Loucy (cell line): ENCODE measurements at regions not wholly inside any gene's neighbourhood (a gene's known extent, or its start where the extent isn't known, plus 50 kb on each side); places are given as distances from the start of the nearest gene placed in this dataset.

Source experiments
- H2AFZ ChIP-seq: fragments of 200-600 bp; sonication (generic); 2 replicates; pipeline ENCODE4 v1.6.0; 2016; ENCODE audit warnings: antibody characterized with exemption, mild to moderate bottlenecking, low read length, moderate library complexity
- H3F3A ChIP-seq: fragments of 200-600 bp; 2 replicates; pipeline ENCODE4 v1.6.0; 2016; ENCODE audit warnings: antibody characterized with exemption, low read depth, mild to moderate bottlenecking
- H3K27me3 ChIP-seq: fragments of 200-600 bp; sonication (generic); 2 replicates; pipeline ENCODE4 v1.6.1; 2014; ENCODE audit warnings: low read length, mild to moderate bottlenecking; ENCODE audit not compliant: insufficient read depth, poor library complexity, severe bottlenecking
- H3K36me3 ChIP-seq: fragments of 200-600 bp; sonication (generic); 2 replicates; pipeline ENCODE4 v1.6.1; 2016; ENCODE audit warnings: low read length; ENCODE audit not compliant: insufficient read depth
- H3K4me1 ChIP-seq: fragments of 200-600 bp; sonication (generic); 2 replicates; pipeline ENCODE4 v1.5.1; 2014; ENCODE audit warnings: low read length, mild to moderate bottlenecking; ENCODE audit not compliant: insufficient read depth, poor library complexity, severe bottlenecking
- H3K4me2 ChIP-seq: fragments of 200-600 bp; sonication (generic); 2 replicates; pipeline ENCODE4 v1.6.0; 2014; ENCODE audit warnings: antibody characterized with exemption, low read length, low read depth, mild to moderate bottlenecking; ENCODE audit not compliant: poor library complexity, severe bottlenecking
- H3K4me3 ChIP-seq: fragments of 200-600 bp; sonication (generic); 2 replicates; pipeline ENCODE4 v1.5.1; 2014; ENCODE audit warnings: low read length, mild to moderate bottlenecking, mixed read lengths; ENCODE audit not compliant: poor library complexity, severe bottlenecking
- H3K79me2 ChIP-seq: fragments of 200-600 bp; sonication (generic); 2 replicates; pipeline ENCODE4 v1.6.1; 2014; ENCODE audit warnings: low read length; ENCODE audit not compliant: insufficient read depth
- H3K9ac ChIP-seq: fragments of 200-600 bp; sonication (generic); 2 replicates; pipeline ENCODE4 v1.6.0; 2014; ENCODE audit warnings: mild to moderate bottlenecking, low read depth, low read length, moderate library complexity; ENCODE audit not compliant: poor library complexity, severe bottlenecking
- H3K9me2 ChIP-seq: fragments of 200-600 bp; sonication (generic); replicated peaks from 2 replicates; pipeline ENCODE4 v1.6.1; 2016; ENCODE audit warnings: low read depth, low read length, mixed read lengths
- H3K9me3 ChIP-seq: fragments of 200-600 bp; sonication (generic); 2 replicates; pipeline ENCODE4 v1.6.1; 2014; ENCODE audit warnings: mild to moderate bottlenecking, antibody characterized with exemption, low read length, low read depth; ENCODE audit not compliant: insufficient read depth
- H4K20me1 ChIP-seq: fragments of 200-600 bp; sonication (generic); 2 replicates; pipeline ENCODE4 v1.6.0; 2014; ENCODE audit warnings: antibody characterized with exemption, low read length, mild to moderate bottlenecking; ENCODE audit not compliant: insufficient read depth, poor library complexity, severe bottlenecking
- EZH2phosphoT487 ChIP-seq: fragments of 200-600 bp; IDR thresholded peaks from 2 replicates; pipeline ENCODE4 v1.6.1; 2018; ENCODE audit warnings: antibody characterized with exemption, mild to moderate bottlenecking, moderate library complexity, borderline replicate concordance
- TF ChIP-seq, protein P1 (sequence below): fragments of 200-600 bp; sonication (generic); conservative IDR thresholded peaks from 2 replicates; pipeline ENCODE4 v1.5.1; 2014; ENCODE audit warnings: mild to moderate bottlenecking, antibody characterized with exemption, low read length

GRCh38 chr4:52372269-52372668, 286.8 kb downstream of the USP46 start:
- H3K4me1 ChIP-seq: no peaks in the 10 kb centered on the region
- no peaks in the 10 kb centered on the region for H3K9me3 ChIP-seq
- H3K4me3 ChIP-seq: no peak overlapping the region
- H3K79me2 ChIP-seq: no peaks in the 10 kb centered on the region
- no peaks in the 10 kb centered on the region for H4K20me1 ChIP-seq
- no peaks in the 10 kb centered on the region for H3K27me3 ChIP-seq
- H3K9me2 ChIP-seq: no peaks in the 10 kb centered on the region
- TF ChIP-seq EZH2phosphoT487: no peak
- TF ChIP-seq, protein P1, sequence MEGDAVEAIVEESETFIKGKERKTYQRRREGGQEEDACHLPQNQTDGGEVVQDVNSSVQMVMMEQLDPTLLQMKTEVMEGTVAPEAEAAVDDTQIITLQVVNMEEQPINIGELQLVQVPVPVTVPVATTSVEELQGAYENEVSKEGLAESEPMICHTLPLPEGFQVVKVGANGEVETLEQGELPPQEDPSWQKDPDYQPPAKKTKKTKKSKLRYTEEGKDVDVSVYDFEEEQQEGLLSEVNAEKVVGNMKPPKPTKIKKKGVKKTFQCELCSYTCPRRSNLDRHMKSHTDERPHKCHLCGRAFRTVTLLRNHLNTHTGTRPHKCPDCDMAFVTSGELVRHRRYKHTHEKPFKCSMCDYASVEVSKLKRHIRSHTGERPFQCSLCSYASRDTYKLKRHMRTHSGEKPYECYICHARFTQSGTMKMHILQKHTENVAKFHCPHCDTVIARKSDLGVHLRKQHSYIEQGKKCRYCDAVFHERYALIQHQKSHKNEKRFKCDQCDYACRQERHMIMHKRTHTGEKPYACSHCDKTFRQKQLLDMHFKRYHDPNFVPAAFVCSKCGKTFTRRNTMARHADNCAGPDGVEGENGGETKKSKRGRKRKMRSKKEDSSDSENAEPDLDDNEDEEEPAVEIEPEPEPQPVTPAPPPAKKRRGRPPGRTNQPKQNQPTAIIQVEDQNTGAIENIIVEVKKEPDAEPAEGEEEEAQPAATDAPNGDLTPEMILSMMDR: no peak
- H3K4me2 ChIP-seq: no peak overlapping the region
- H2AFZ ChIP-seq: no peak overlapping the region
- H3K36me3 ChIP-seq: no peaks in the 10 kb centered on the region
- no peak overlapping the region for H3K9ac ChIP-seq
- H3F3A ChIP-seq: no peaks in the 10 kb centered on the region

DNA sequence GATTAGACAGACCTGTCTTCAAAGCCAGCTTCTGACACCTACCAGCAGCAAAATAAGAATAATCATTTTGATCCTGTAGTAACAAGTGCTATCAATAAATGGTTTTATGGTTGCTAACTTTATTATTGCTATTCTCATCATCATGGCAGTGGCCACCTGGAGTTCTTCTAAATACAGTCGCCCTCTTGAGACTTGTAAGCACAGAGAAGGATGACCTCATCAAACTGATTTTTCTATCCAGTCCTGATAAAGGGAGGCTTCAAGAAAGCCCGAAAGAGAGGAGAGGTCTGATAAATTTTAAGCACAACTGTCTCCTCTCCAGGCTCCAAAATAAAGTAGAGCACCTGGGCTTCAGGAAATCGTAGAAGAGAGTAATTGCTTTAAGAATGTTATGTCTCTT, 286.4 kb downstream of the USP46 start:
- no peaks in the 10 kb centered on the region for H4K20me1 ChIP-seq

GRCh38 chr4:52373650-52374049, 285.5 kb downstream of the USP46 start:
- no peak overlapping the region for H3K4me2 ChIP-seq
- no peaks in the 10 kb centered on the region for H3K9me2 ChIP-seq
- H3K4me3 ChIP-seq: no peak overlapping the region
- H3K79me2 ChIP-seq: no peaks in the 10 kb centered on the region
- H3K36me3 ChIP-seq: no peaks in the 10 kb centered on the region
- TF ChIP-seq, protein P1: no peak
- TF ChIP-seq EZH2phosphoT487: no peak
- H3K9me3 ChIP-seq: no peaks in the 10 kb centered on the region
- no peak overlapping the region for H2AFZ ChIP-seq
- no peaks in the 10 kb centered on the region for H3K27me3 ChIP-seq
- no peak overlapping the region for H3K9ac ChIP-seq
- no peaks in the 10 kb centered on the region for H3K4me1 ChIP-seq
- no peaks in the 10 kb centered on the region for H4K20me1 ChIP-seq
- H3F3A ChIP-seq: no peaks in the 10 kb centered on the region

More for the DNA sequence above, 286.4 kb downstream of the USP46 start:
- no peak overlapping the region for H3K4me2 ChIP-seq
- no peak overlapping the region for H2AFZ ChIP-seq
- no peaks in the 10 kb centered on the region for H3K9me3 ChIP-seq
- no peak for TF ChIP-seq EZH2phosphoT487
- TF ChIP-seq, protein P1: no peak
- no peak overlapping the region for H3K4me3 ChIP-seq
- no peaks in the 10 kb centered on the region for H3K4me1 ChIP-seq
- H3K79me2 ChIP-seq: no peaks in the 10 kb centered on the region
- H3K9me2 ChIP-seq: no peaks in the 10 kb centered on the region
- H3K9ac ChIP-seq: no peak overlapping the region
- H3K27me3 ChIP-seq: no peaks in the 10 kb centered on the region
- H3K36me3 ChIP-seq: no peaks in the 10 kb centered on the region
- H3F3A ChIP-seq: no peaks in the 10 kb centered on the region
